Mesenchymal stem cell (in vitro differentiated cells and primary cell): ENCODE measurements at regions not wholly inside any gene's neighbourhood (a gene's known extent, or its start where the extent isn't known, plus 50 kb on each side); places are given as distances from the start of the nearest gene placed in this dataset.
"Not testable (repeated sequence)": the region's sequence is repeated elsewhere in the genome, so short reads cannot be mapped to it uniquely, and the experiment has no call there.

Source experiments
- DNase-seq: peaks from one replicate; pipeline ENCODE4 v3.0.0-alpha.2; 2013
- H2AFZ ChIP-seq: one replicate; pipeline ENCODE4 v1.6.1; 2013; ENCODE audit warnings: low read depth, mild to moderate bottlenecking, control low read depth, inconsistent platforms, low read length, moderate library complexity
- H2AK5ac ChIP-seq: 2 replicates; pipeline ENCODE4 v1.6.1; 2013; ENCODE audit warnings: low read length, moderate library complexity, mild to moderate bottlenecking, inconsistent platforms; ENCODE audit not compliant: severe bottlenecking
- H2BK120ac ChIP-seq: one replicate; pipeline ENCODE4 v1.6.1; 2013; ENCODE audit warnings: low read depth, mild to moderate bottlenecking, inconsistent platforms, low read length, moderate library complexity
- H2BK12ac ChIP-seq, 2 experiments: one replicate each; pipeline ENCODE4 v1.6.1; 2013; ENCODE audit warnings: inconsistent platforms in 2 of 2, low read length in 2 of 2, mild to moderate bottlenecking in 2 of 2, moderate library complexity in 2 of 2, control low read depth in 1 of 2
- H2BK15ac ChIP-seq: one replicate; pipeline ENCODE4 v1.6.1; 2013; ENCODE audit warnings: mild to moderate bottlenecking, low read depth, inconsistent platforms; ENCODE audit not compliant: poor library complexity, severe bottlenecking
- H2BK5ac ChIP-seq: 2 replicates; pipeline ENCODE4 v1.6.1; 2013; ENCODE audit warnings: low read depth, mild to moderate bottlenecking, low read length, control low read depth, inconsistent platforms; ENCODE audit not compliant: poor library complexity, severe bottlenecking
- H3K14ac ChIP-seq, 2 experiments: one replicate each; pipeline ENCODE4 v1.6.1; 2013; ENCODE audit warnings: inconsistent platforms in 2 of 2, low read length in 2 of 2, control low read depth in 1 of 2, mild to moderate bottlenecking in 1 of 2, moderate library complexity in 1 of 2
- H3K18ac ChIP-seq, 2 experiments: one replicate each; pipeline ENCODE4 v1.6.1; 2013; ENCODE audit warnings: inconsistent platforms in 2 of 2, low read length in 2 of 2, control low read depth in 1 of 2, low read depth in 1 of 2, mild to moderate bottlenecking in 1 of 2
- H3K23ac ChIP-seq, 2 experiments: one replicate each; pipeline ENCODE4 v1.6.1; 2013; ENCODE audit warnings: inconsistent platforms in 2 of 2, low read length in 2 of 2, mild to moderate bottlenecking in 2 of 2, moderate library complexity in 2 of 2, control low read depth in 1 of 2
- H3K27ac ChIP-seq: 2 replicates; pipeline ENCODE4 v1.5.1; 2013; ENCODE audit warnings: mild to moderate bottlenecking, moderate library complexity, low read length, control low read depth, inconsistent platforms; ENCODE audit not compliant: poor library complexity, severe bottlenecking
- H3K27me3 ChIP-seq, 2 experiments: 2 replicates each; pipeline versions ENCODE4 v1.6.1 to v1.7.0; 2013; ENCODE audit warnings: low read length in 2 of 2, mild to moderate bottlenecking in 2 of 2, moderate library complexity in 2 of 2, control low read depth in 1 of 2, inconsistent platforms in 1 of 2; ENCODE audit not compliant: control insufficient read depth in 1 of 2, insufficient read depth in 1 of 2
- H3K36me3 ChIP-seq, 2 experiments: 2 replicates each; pipeline versions ENCODE4 v1.6.1 to v1.7.0; 2013; ENCODE audit warnings: low read length in 2 of 2, control low read depth in 1 of 2, inconsistent platforms in 1 of 2, low read depth in 1 of 2, mild to moderate bottlenecking in 1 of 2; ENCODE audit not compliant: insufficient read depth in 2 of 2, control insufficient read depth in 1 of 2
- H3K4ac ChIP-seq, 2 experiments: one replicate each; pipeline ENCODE4 v1.6.1; 2013; ENCODE audit warnings: inconsistent platforms in 2 of 2, low read length in 2 of 2, mild to moderate bottlenecking in 2 of 2, moderate library complexity in 2 of 2, control low read depth in 1 of 2, low read depth in 1 of 2
- H3K4me1 ChIP-seq: 2 replicates; pipeline ENCODE4 v1.6.1; 2013; ENCODE audit warnings: low read depth, low read length, control low read depth; ENCODE audit not compliant: control insufficient read depth, insufficient read depth
- H3K4me2 ChIP-seq: 2 replicates; pipeline ENCODE4 v1.6.1; 2013; ENCODE audit warnings: low read length, mild to moderate bottlenecking, inconsistent platforms; ENCODE audit not compliant: poor library complexity, severe bottlenecking
- H3K4me3 ChIP-seq, 2 experiments: 2 replicates each; pipeline versions ENCODE4 v1.5.1 to v1.7.0; 2013; ENCODE audit warnings: low read length in 2 of 2, mild to moderate bottlenecking in 2 of 2, control low read depth in 1 of 2, low read depth in 1 of 2; ENCODE audit not compliant: insufficient read depth in 1 of 2
- H3K79me1 ChIP-seq: replicated peaks from 2 replicates; pipeline ENCODE4 v1.6.1; 2013; ENCODE audit warnings: mild to moderate bottlenecking, control low read depth, low read length, inconsistent platforms; ENCODE audit not compliant: poor library complexity, severe bottlenecking
- H3K9ac ChIP-seq: 2 replicates; pipeline ENCODE4 v1.7.0; 2013; ENCODE audit warnings: mild to moderate bottlenecking, low read length, moderate library complexity
- H3K9me3 ChIP-seq: 2 replicates; pipeline ENCODE4 v1.7.0; 2013; ENCODE audit warnings: mild to moderate bottlenecking, low read length; ENCODE audit not compliant: control insufficient read depth
- H4K8ac ChIP-seq: one replicate; pipeline ENCODE4 v1.6.1; 2013; ENCODE audit warnings: inconsistent platforms, mild to moderate bottlenecking, low read length, moderate library complexity
- H4K91ac ChIP-seq: one replicate; pipeline ENCODE4 v1.6.1; 2013; ENCODE audit warnings: mild to moderate bottlenecking, low read length, inconsistent platforms
- WGBS: methylation state at CpG from one replicate; pipeline ENCODE4 v1.1.7; 2013; ENCODE audit warnings: mixed read lengths; 5-methylcytosine and 5-hydroxymethylcytosine counted together

- DNase-seq, result no peak
- Histone ChIP-seq H2BK120ac (no peak overlapping the region), H3K18ac (no peak overlapping the region), H3K4ac (no peak overlapping the region), H3K36me3 (no peaks in the 10 kb centered on the region), H2BK15ac (no peak overlapping the region), H2BK5ac (no peak overlapping the region), H2BK12ac (no peak overlapping the region), H3K4me3 (no peak overlapping the region), H3K27ac (peak overlapping the region; percentile 80), H4K8ac (no peak overlapping the region), H3K4me1 (no peaks in the 10 kb centered on the region), H3K9ac (no peak overlapping the region), H3K79me1 (no peaks in the 10 kb centered on the region), H3K23ac (no peak overlapping the region), H3K4me2 (no peak overlapping the region), H4K91ac (no peak overlapping the region), H3K9me3 (no peaks in the 10 kb centered on the region), H2AFZ (no peak overlapping the region), H2AK5ac (no peak overlapping the region), H3K14ac (no peak overlapping the region), H3K27me3 (no peaks in the 10 kb centered on the region)
- no CpG with 5 or more reads among the region's 2 CpGs for WGBS
These were observed 139.2 kb downstream of the PCDH20 start for GRCh38 chr13:61276401-61276800.

GRCh38 chr13:61275736-61276135, 139.9 kb downstream of the PCDH20 start:
- Histone ChIP-seq H3K9ac (no peak overlapping the region), H2AK5ac (no peak overlapping the region), H3K14ac (no peak overlapping the region), H3K9me3 (no peaks in the 10 kb centered on the region), H2AFZ (no peak overlapping the region), H3K4me3 (no peak overlapping the region), H3K4ac (no peak overlapping the region), H3K23ac (no peak overlapping the region), H3K4me1 (no peaks in the 10 kb centered on the region), H4K8ac (no peak overlapping the region), H3K4me2 (no peak overlapping the region), H3K27ac (peak overlapping the region; percentile 76), H3K36me3 (no peaks in the 10 kb centered on the region), H3K27me3 (no peaks in the 10 kb centered on the region), H3K79me1 (no peaks in the 10 kb centered on the region), H3K18ac (no peak overlapping the region), H2BK12ac (no peak overlapping the region), H4K91ac (no peak overlapping the region), H2BK15ac (no peak overlapping the region), H2BK120ac (no peak overlapping the region), H2BK5ac (no peak overlapping the region)
- no peak for DNase-seq
- 10% methylated on average over 2 of the region's 2 CpGs for WGBS

- H2BK15ac ChIP-seq, result no peak overlapping the region
- H3K4me1 ChIP-seq, result no peaks in the 10 kb centered on the region
- no peak overlapping the region for H3K14ac ChIP-seq
- H3K4me2 ChIP-seq, result no peak overlapping the region
- no peak overlapping the region for H3K9ac ChIP-seq
- H3K4ac ChIP-seq, result no peak overlapping the region
- DNase-seq, result no peak
- no peaks in the 10 kb centered on the region for H3K27me3 ChIP-seq
- no peak overlapping the region for H4K8ac ChIP-seq
- no peaks in the 10 kb centered on the region for H3K79me1 ChIP-seq
- H2BK120ac ChIP-seq, result no peak overlapping the region
- no peak overlapping the region for H3K27ac ChIP-seq
- no peak overlapping the region for H3K4me3 ChIP-seq
- no peak overlapping the region for H3K23ac ChIP-seq
- no peaks in the 10 kb centered on the region for H3K36me3 ChIP-seq
- H4K91ac ChIP-seq, result no peak overlapping the region
- H2BK12ac ChIP-seq, result no peak overlapping the region
- 82% methylated on average over 4 of the region's 5 CpGs for WGBS
- no peaks in the 10 kb centered on the region for H3K9me3 ChIP-seq
- no peak overlapping the region for H2AFZ ChIP-seq
- no peak overlapping the region for H3K18ac ChIP-seq
- H2BK5ac ChIP-seq, result no peak overlapping the region
- H2AK5ac ChIP-seq, result no peak overlapping the region
These were observed 140.4 kb downstream of the PCDH20 start for GRCh38 chr13:61275251-61275650.

GRCh38 chr13:61266896-61267295, 148.8 kb downstream of the PCDH20 start:
- not testable (repeated sequence) for H3K14ac ChIP-seq, H3K27me3 ChIP-seq, H3K27ac ChIP-seq, H4K8ac ChIP-seq, H3K18ac ChIP-seq, H2AFZ ChIP-seq, H3K4me3 ChIP-seq, H2BK5ac ChIP-seq, H3K9ac ChIP-seq, H3K4ac ChIP-seq, H2BK15ac ChIP-seq, H2BK120ac ChIP-seq, H3K4me1 ChIP-seq, H2AK5ac ChIP-seq, H4K91ac ChIP-seq, H3K79me1 ChIP-seq, H2BK12ac ChIP-seq, DNase-seq, H3K36me3 ChIP-seq, H3K23ac ChIP-seq, H3K4me2 ChIP-seq, H3K9me3 ChIP-seq
- 73% methylated on average over 6 of the region's 6 CpGs for WGBS
